ENCODE measurements at regions not wholly inside any gene's neighbourhood (a gene's known extent, or its start where the extent isn't known, plus 50 kb on each side); places are given as distances from the start of the nearest gene placed in this dataset.

DNA sequence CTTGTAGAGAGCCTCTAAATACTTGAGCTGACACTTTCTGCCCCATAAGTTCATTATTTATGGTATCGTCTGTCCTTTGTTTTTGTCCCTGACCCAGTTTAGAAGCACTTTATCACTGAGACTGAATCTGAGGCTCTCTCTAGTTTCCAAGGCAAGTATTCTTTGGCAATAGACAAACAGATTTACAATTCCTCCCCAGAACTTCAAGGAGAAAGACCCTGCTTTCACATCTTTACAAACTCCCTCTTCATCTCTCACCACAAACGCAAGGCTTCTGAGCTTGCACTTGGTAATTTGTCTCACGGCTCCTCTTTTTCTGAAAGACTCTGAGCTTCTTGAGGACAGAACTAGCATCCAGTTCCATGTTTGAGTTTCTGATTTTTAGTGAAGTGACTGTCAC, 49.8 kb upstream of the PARP11 start:
- TF ChIP-seq SUZ12 (IDR thresholded peaks at IDR 0.05) (no peak), LEF1 (IDR thresholded peaks at IDR 0.05; ENCODE audit: borderline replicate concordance) (no peak), SP1 (IDR thresholded peaks at IDR 0.05) (no peak), FOXK2 (IDR thresholded peaks at IDR 0.05) (no peak), TARDBP (IDR thresholded peaks at IDR 0.05) (no peak), FOXA1 (IDR thresholded peaks at IDR 0.05) (no peak), BHLHE40 (IDR thresholded peaks at IDR 0.05; ENCODE audit: borderline replicate concordance) (no peak), FOXM1 (IDR thresholded peaks at IDR 0.05; ENCODE audit: borderline replicate concordance) (no peak), HDGF (IDR thresholded peaks at IDR 0.05; ENCODE audit: borderline replicate concordance) (no peak)
- TF ChIP-seq, protein P1, sequence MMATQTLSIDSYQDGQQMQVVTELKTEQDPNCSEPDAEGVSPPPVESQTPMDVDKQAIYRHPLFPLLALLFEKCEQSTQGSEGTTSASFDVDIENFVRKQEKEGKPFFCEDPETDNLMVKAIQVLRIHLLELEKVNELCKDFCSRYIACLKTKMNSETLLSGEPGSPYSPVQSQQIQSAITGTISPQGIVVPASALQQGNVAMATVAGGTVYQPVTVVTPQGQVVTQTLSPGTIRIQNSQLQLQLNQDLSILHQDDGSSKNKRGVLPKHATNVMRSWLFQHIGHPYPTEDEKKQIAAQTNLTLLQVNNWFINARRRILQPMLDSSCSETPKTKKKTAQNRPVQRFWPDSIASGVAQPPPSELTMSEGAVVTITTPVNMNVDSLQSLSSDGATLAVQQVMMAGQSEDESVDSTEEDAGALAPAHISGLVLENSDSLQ (IDR thresholded peaks at IDR 0.05), result no peak

Measured in HEK293T (cell line).